H1 (cell line): ENCODE measurements at regions not wholly inside any gene's neighbourhood (a gene's known extent, or its start where the extent isn't known, plus 50 kb on each side); places are given as distances from the start of the nearest gene placed in this dataset.

ENCODE experiments used
- CEBPB ChIP-seq: IDR thresholded peaks from 2 replicates; pipeline ENCODE4 v1.6.1; 2012; ENCODE audit warnings: low read depth, low read length
- POU5F1 ChIP-seq: IDR thresholded peaks from 2 replicates; pipeline ENCODE4 v1.6.1; 2011; ENCODE audit warnings: low read depth, mild to moderate bottlenecking, low read length, moderate library complexity
- SAP30 ChIP-seq: fragments of 300-600 bp; sonication (generic); IDR thresholded peaks from 2 replicates; pipeline ENCODE4 v1.7.1; 2012; ENCODE audit warnings: low read length, moderate library complexity, mild to moderate bottlenecking, inconsistent platforms; ENCODE audit not compliant: insufficient read depth, insufficient replicate concordance
- SRF ChIP-seq: IDR thresholded peaks from 2 replicates; pipeline ENCODE4 v1.6.1; 2011; ENCODE audit warnings: mild to moderate bottlenecking, low read depth, low read length, moderate library complexity
- SUZ12 ChIP-seq: fragments of 200-600 bp; sonication (generic); IDR thresholded peaks from 2 replicates; pipeline ENCODE4 v1.6.1; 2012; ENCODE audit warnings: mild to moderate bottlenecking, inconsistent platforms, low read length, moderate library complexity, mixed read lengths
- TEAD4 ChIP-seq: IDR thresholded peaks from 2 replicates; pipeline ENCODE4 v1.6.1; 2012; ENCODE audit warnings: low read depth, low read length, inconsistent platforms, mixed read lengths
- TF ChIP-seq, protein P1 (sequence below): fragments of 300-600 bp; sonication (generic); IDR thresholded peaks from 2 replicates; pipeline ENCODE4 v1.7.1; 2012; ENCODE audit warnings: low read length, moderate library complexity, mild to moderate bottlenecking, inconsistent platforms; ENCODE audit not compliant: insufficient replicate concordance
- TF ChIP-seq, protein P2 (sequence below), 3 experiments: IDR thresholded peaks; 1 replicate in 2 of 3; 2 replicates in 1 of 3; pipeline versions ENCODE4 v1.5.1 to v1.6.1; 2011; ENCODE audit warnings: low read length in 3 of 3, mild to moderate bottlenecking in 3 of 3, inconsistent platforms in 2 of 3, low read depth in 1 of 3, moderate library complexity in 1 of 3; ENCODE audit not compliant: insufficient read depth in 1 of 3; ENCODE audit errors: control extremely low read depth in 1 of 3

DNA sequence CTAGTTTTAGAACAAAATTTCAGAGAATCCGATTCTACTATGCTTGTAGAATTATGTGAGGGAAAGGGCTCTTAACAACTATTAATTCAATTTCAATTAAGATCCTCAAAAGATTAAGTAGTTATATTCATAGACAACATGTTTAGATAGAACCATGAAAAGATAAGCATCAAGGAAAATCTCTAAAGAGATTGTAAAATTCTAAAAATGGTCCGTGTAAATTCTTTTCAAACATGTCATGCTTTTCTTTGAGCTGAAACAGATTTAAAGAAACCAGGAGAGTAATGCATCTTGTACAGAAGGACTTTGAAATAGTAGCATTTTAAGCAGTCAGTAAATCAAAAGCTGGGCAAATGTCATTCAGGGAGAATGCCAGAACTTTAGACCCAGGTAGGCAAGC is 1080.6 kb upstream of the B3GALT2 start (continued):
- TF ChIP-seq, protein P1, sequence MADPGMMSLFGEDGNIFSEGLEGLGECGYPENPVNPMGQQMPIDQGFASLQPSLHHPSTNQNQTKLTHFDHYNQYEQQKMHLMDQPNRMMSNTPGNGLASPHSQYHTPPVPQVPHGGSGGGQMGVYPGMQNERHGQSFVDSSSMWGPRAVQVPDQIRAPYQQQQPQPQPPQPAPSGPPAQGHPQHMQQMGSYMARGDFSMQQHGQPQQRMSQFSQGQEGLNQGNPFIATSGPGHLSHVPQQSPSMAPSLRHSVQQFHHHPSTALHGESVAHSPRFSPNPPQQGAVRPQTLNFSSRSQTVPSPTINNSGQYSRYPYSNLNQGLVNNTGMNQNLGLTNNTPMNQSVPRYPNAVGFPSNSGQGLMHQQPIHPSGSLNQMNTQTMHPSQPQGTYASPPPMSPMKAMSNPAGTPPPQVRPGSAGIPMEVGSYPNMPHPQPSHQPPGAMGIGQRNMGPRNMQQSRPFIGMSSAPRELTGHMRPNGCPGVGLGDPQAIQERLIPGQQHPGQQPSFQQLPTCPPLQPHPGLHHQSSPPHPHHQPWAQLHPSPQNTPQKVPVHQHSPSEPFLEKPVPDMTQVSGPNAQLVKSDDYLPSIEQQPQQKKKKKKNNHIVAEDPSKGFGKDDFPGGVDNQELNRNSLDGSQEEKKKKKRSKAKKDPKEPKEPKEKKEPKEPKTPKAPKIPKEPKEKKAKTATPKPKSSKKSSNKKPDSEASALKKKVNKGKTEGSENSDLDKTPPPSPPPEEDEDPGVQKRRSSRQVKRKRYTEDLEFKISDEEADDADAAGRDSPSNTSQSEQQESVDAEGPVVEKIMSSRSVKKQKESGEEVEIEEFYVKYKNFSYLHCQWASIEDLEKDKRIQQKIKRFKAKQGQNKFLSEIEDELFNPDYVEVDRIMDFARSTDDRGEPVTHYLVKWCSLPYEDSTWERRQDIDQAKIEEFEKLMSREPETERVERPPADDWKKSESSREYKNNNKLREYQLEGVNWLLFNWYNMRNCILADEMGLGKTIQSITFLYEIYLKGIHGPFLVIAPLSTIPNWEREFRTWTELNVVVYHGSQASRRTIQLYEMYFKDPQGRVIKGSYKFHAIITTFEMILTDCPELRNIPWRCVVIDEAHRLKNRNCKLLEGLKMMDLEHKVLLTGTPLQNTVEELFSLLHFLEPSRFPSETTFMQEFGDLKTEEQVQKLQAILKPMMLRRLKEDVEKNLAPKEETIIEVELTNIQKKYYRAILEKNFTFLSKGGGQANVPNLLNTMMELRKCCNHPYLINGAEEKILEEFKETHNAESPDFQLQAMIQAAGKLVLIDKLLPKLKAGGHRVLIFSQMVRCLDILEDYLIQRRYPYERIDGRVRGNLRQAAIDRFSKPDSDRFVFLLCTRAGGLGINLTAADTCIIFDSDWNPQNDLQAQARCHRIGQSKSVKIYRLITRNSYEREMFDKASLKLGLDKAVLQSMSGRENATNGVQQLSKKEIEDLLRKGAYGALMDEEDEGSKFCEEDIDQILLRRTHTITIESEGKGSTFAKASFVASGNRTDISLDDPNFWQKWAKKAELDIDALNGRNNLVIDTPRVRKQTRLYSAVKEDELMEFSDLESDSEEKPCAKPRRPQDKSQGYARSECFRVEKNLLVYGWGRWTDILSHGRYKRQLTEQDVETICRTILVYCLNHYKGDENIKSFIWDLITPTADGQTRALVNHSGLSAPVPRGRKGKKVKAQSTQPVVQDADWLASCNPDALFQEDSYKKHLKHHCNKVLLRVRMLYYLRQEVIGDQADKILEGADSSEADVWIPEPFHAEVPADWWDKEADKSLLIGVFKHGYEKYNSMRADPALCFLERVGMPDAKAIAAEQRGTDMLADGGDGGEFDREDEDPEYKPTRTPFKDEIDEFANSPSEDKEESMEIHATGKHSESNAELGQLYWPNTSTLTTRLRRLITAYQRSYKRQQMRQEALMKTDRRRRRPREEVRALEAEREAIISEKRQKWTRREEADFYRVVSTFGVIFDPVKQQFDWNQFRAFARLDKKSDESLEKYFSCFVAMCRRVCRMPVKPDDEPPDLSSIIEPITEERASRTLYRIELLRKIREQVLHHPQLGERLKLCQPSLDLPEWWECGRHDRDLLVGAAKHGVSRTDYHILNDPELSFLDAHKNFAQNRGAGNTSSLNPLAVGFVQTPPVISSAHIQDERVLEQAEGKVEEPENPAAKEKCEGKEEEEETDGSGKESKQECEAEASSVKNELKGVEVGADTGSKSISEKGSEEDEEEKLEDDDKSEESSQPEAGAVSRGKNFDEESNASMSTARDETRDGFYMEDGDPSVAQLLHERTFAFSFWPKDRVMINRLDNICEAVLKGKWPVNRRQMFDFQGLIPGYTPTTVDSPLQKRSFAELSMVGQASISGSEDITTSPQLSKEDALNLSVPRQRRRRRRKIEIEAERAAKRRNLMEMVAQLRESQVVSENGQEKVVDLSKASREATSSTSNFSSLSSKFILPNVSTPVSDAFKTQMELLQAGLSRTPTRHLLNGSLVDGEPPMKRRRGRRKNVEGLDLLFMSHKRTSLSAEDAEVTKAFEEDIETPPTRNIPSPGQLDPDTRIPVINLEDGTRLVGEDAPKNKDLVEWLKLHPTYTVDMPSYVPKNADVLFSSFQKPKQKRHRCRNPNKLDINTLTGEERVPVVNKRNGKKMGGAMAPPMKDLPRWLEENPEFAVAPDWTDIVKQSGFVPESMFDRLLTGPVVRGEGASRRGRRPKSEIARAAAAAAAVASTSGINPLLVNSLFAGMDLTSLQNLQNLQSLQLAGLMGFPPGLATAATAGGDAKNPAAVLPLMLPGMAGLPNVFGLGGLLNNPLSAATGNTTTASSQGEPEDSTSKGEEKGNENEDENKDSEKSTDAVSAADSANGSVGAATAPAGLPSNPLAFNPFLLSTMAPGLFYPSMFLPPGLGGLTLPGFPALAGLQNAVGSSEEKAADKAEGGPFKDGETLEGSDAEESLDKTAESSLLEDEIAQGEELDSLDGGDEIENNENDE: no peak
- TF ChIP-seq SRF (no peak), SAP30 (no peak), SUZ12 (no peak), TEAD4 (no peak), CEBPB (no peak), POU5F1 (no peak)
- TF ChIP-seq, protein P2, sequence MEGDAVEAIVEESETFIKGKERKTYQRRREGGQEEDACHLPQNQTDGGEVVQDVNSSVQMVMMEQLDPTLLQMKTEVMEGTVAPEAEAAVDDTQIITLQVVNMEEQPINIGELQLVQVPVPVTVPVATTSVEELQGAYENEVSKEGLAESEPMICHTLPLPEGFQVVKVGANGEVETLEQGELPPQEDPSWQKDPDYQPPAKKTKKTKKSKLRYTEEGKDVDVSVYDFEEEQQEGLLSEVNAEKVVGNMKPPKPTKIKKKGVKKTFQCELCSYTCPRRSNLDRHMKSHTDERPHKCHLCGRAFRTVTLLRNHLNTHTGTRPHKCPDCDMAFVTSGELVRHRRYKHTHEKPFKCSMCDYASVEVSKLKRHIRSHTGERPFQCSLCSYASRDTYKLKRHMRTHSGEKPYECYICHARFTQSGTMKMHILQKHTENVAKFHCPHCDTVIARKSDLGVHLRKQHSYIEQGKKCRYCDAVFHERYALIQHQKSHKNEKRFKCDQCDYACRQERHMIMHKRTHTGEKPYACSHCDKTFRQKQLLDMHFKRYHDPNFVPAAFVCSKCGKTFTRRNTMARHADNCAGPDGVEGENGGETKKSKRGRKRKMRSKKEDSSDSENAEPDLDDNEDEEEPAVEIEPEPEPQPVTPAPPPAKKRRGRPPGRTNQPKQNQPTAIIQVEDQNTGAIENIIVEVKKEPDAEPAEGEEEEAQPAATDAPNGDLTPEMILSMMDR (IDR thresholded peaks at IDR 0.05; ENCODE audit: control extremely low read depth in 1 of 3, insufficient read depth in 1 of 3, low read depth in 1 of 3, low read length in 3 of 3): no peak
- TF ChIP-seq, all 59 proteins: peak for 0
